ENCODE measurements at regions not wholly inside any gene's neighbourhood (a gene's known extent, or its start where the extent isn't known, plus 50 kb on each side); places are given as distances from the start of the nearest gene placed in this dataset.
"Not testable (repeated sequence)": the region's sequence is repeated elsewhere in the genome, so short reads cannot be mapped to it uniquely, and the experiment has no call there.

DNA sequence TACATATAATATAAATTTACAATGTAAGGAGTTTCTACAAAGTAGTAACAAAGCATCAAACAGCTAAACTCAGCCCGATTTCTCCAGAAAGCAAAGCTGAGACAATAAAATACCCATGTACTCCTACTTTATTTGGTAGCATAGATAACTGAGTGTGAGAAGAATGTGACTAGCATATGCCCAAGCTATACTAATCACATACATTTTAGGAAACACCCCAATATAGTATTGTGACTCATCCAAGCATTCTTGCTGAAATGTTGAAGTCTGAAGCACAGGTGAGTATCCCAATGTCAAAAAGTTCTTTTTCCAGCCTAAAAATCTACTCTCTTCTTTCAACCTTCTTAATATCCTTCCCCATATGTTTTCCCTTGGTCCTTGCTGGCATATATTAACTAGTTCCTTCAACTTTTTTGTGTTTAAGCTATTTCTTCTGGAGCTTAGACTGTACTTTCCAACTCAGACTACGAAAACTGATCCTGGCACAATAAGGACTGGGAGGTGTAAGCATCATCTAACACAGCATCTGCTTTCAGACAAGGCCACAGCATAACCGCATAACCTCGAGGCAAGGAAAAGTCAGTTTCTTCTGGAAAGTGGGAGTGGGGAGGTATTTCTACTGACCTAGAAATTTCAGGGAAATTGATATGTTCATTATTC lies 163.0 kb upstream of the RNPC3 start:
- DNase-seq (ENCODE audit: low read depth in 4 of 4, low spot score in 2 of 4), result no peak

- no peak for DNase-seq (ENCODE audit: low read depth in 4 of 4, low spot score in 2 of 4)
Measured at GRCh38 chr1:103353391-103353790, 172.1 kb upstream of the RNPC3 start.

DNA sequence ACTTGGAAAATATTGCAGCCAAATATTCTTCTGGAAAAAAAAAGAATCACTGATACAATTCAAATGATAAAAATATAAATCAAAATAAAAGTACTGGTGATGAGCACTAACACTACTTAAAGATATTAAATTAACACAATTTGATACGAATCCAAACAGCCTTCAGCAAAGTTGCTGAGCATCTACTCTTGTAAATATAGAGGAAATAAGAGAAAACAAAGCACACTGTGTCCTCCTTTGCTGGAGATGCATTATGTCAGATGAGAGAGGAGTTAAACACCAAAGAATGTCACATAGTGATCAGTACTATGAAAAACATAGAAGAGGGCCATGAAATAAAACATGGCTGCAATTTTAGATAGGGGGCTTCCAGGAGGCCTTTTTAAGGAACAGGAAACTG lies 177.4 kb upstream of the RNPC3 start:
- no peak for DNase-seq (ENCODE audit: low read depth in 4 of 4, low spot score in 2 of 4)

DNA sequence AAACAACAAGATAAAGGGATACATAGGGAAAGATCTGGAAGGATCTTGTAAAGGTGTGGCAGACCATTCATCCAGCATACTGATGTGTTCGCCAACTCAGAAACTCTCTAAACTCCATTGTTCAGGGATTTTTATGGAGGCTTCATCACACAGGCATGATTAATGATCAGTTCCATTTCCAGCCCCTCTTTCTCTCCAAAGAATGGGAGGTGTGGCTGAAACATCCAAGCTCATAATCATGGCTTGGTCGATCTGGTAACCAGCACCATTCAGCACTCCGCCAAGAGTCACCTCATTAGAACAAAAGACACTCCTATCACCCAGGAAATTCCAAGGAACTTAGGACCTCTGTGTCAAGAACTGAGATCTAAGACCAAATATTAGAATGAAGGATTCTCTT lies 180.6 kb upstream of the RNPC3 start:
- DNase-seq (ENCODE audit: low read depth in 4 of 4, low spot score in 2 of 4), result no peak

DNA sequence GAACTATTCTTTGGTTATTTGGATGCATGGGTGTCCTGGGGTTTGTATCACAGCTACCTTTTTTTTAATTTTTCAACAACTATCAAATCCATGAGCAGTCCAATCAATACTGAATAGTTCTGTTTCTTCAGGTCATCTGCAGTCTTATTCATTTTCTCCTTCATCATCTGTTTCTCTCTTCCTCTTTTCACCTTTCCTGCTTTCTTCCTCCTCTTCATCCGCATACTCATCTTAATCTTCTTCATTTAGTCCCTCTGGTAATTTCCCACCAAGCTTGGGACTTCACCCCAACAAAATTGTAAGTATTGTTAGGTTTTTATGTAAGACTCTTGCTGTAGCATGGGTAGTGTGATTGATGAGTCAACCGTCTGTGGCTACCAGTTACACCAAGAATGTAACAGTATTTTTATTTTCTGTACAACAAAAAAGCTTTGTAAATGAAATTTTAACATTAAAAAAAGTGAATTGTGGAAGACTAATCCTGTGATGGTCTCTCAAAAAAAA lies 184.1 kb upstream of the RNPC3 start:
- DNase-seq (ENCODE audit: low read depth in 4 of 4, low spot score in 2 of 4), result no peak

DNA sequence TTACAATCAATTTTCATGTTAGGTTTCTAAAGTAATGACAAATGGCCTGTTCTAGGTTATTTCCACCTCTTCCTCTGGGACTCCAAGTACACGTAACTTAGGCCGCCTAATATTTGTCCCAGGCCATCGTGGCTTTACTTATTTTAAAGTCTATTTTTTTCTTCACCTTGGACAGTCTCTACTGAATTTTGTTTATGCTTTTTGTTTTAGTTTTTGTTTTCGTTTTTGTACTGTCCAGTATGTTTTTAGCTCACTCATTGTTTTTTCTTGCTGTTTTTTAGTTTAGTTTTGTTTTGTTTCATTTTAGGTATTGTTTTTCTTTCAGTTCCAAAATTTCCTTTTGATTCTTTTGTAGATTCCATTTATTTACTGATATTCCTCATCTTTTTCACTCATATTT lies 187.7 kb upstream of the RNPC3 start:
- DNase-seq (ENCODE audit: low read depth in 4 of 4, low spot score in 2 of 4), result no peak

- no peak for DNase-seq (ENCODE audit: low read depth in 4 of 4, low spot score in 2 of 4)
Measured at GRCh38 chr1:103336408-103336807, 189.1 kb upstream of the RNPC3 start.

DNA sequence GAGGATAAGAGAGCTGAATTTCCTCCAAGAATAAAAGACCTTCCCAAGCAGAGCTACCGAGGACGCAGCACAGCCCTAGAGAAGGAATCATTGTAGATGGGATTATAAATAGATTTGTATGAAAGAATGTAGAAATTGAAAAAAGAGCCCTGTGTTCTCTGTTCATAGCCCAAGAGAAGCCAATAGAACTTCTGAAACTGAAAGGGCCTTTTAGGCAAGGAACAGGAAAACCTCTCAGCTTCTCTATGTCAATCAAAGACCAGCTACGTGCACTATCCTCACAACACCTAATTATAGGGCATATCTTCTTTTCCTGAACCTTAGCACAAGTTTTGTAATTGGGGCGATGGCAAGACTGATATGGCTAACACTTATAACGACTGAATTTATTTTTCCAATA lies 192.4 kb upstream of the RNPC3 start:
- DNase-seq (ENCODE audit: low read depth in 4 of 4, low spot score in 2 of 4), result no peak

DNA sequence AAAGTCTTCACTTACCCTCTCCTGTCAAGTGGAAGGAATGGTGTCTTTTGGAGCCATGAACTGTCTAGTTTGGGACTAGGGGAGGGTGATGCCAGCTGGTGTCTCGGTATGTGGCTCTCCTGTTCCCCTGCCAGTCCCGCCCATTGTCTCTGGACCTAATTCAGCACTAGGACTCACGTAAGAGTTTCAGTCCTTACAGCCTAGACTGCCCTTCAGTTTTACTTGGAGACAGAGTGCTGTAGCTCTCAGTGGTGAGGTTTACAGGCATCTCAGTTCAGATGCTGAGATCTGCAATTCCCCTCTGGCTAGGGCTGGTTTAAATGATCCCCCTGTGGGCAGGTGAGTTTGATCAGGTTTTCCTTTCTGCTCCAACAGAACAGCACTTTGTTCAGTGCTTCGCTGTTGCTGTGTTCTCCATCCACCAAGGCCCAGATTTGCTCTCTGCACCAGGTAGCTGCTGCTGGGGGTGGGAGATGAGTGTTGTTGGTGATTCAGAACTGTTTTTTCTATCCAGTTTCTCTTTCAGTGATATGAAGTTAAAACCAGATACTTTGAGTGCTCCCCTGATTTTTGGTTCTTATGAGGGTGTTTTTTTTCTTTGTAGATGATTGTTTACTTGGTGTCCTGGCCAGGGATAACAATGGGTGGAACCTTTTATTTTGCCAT lies 198.3 kb upstream of the RNPC3 start:
- no peak for DNase-seq (ENCODE audit: low read depth in 4 of 4, low spot score in 2 of 4)

DNA sequence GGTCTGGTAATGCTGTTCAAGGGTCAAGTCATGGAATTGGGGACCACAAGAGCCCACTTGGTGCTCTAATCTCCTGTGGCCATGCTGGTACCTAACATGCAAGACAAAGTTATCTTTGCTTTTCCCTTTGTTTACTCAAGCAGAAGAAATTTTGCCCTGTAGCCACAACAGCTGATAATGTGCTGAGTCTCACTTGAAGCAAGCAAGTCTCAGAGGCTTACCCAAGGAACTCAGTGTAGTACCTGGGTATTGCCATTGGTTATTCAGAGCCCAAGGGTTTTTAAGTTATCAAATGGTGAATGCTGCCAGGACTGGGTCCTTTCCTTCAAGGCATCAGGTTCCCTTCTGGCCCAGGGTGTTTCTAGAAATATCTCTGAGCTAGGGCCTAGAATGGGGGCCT lies 198.9 kb upstream of the RNPC3 start:
- no peak for DNase-seq (ENCODE audit: low read depth in 4 of 4, low spot score in 2 of 4)

GRCh38 chr1:103309786-103310185 lies 201.5 kb upstream of the COL11A1 start:
- no peak for DNase-seq (ENCODE audit: low read depth in 4 of 4, low spot score in 2 of 4)

DNA sequence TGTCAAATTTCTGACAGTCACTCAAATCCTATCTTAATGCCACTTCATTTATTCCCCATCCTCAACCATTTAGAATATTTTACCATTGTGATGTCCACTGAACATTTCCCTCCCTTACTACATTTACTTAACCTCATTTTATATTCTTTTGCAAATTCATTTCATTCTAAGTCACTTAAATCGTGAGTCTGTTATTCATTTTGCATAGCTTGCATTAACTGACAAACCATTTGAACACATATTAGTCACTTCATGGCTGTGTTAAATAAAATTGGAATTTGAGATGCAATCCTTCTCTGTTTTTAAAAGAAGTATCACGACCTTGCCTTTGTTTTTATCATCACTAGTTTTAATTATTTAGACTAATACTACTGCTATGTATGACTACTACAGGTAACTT lies 199.4 kb upstream of the COL11A1 start:
- DNase-seq (ENCODE audit: low read depth in 4 of 4, low spot score in 2 of 4), result no peak

DNA sequence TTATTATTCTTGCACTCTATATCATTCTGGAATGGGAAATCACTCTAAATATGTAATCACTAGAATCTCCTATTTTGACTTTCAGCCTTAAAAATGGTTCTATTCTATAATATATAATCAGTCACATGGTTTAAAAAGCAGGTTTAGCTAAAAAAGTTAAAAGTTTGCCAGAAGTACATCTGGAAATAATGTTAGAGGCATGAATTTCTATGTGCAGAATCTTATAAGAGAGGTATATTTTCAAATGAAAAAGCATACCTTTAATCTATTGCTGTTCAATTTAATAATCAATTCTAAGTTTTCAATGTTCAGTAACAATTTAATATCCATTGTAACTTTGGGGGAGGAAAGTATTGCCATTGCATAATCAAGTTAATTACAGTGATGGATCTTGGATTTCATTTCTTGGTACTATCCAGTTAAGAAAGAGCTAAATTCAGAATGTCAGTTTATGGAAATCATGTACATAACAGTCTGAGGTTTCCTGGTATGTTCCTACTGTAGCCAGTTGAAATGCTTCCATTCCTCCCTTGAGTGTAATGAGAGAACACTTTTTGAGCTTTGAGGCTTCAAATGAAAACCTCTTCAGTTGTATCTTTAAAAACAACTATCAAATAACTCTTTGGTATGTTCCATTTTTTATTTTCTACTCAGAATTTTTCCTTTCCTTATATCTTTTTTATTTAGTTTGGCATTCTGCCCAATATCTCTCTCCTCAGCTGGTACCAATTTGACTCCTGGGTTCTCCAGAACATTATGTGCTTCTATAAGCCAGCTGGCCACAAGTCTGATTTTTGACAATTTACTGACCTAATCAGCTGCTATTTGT lies 175.7 kb upstream of the COL11A1 start:
- DNase-seq (ENCODE audit: low read depth in 4 of 4, low spot score in 2 of 4), result no peak

DNA sequence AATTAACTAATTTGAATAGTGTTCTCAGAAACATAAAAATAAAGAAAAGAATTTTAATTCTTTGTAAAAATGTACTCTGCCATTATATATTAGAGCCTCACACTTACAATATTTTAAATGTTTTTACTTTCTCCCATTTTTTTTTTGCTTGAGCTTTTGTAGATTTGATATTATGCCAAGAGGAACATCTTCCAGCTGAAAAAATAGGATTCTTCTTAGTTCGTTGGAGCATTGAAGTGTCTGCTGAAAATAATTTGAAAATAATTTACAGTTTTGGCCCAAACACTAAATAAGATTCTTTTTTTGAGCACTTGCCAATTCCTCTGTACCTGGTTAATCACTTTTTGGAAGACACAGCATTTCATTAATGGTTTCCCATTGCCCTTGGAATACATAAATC lies 175.0 kb upstream of the COL11A1 start:
- DNase-seq (ENCODE audit: low read depth in 4 of 4, low spot score in 2 of 4), result no peak

DNA sequence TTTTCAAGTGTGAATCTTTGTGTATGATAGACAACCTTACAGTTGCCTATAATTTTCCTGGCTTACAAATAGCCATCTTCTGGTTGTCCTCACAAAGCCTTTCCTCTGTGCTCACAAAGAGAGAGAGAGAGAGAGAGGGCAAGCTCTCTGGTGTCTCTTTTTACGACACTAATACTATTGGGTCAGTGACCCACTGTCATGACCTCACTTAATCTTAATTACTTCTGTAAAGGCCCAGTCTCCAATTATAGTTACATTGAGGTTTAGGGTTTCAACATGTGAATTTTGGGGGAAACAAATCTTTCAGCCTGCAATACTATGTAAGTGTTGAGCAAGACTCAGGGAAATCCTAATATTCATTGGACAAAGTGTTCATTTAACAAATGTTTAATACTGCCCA lies 167.4 kb upstream of the COL11A1 start:
- no peak for DNase-seq (ENCODE audit: low read depth in 4 of 4, low spot score in 2 of 4)

- no peak for DNase-seq (ENCODE audit: low read depth in 4 of 4, low spot score in 2 of 4)
Measured at GRCh38 chr1:103274886-103275285, 166.6 kb upstream of the COL11A1 start.

DNA sequence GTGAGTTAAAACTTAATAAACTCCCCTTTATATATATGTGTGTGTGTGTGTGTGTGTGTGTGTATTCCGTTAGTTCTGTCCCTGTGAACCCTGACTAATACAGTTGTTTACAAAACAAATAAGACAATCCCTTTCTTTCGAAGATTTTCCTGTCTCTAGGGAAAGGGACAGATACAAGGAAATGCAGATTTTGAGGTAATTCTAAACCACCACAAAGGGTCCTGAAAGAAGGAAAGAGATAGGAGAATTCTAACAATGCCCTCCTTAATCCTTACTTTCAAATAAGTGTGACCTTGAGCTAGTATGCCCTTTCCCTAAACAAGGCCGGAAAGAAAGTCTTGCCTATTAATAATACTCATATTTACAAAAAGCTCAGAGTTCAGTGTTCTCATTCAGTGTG lies 164.8 kb upstream of the COL11A1 start:
- no peak for DNase-seq (ENCODE audit: low read depth in 4 of 4, low spot score in 2 of 4)

- DNase-seq (ENCODE audit: low read depth in 4 of 4, low spot score in 2 of 4), result not testable (repeated sequence)
Measured at GRCh38 chr1:103271471-103271870, 163.1 kb upstream of the COL11A1 start.

GRCh38 chr1:103267893-103268292 lies 159.6 kb upstream of the COL11A1 start:
- DNase-seq (ENCODE audit: low read depth in 4 of 4, low spot score in 2 of 4), result no peak

DNA sequence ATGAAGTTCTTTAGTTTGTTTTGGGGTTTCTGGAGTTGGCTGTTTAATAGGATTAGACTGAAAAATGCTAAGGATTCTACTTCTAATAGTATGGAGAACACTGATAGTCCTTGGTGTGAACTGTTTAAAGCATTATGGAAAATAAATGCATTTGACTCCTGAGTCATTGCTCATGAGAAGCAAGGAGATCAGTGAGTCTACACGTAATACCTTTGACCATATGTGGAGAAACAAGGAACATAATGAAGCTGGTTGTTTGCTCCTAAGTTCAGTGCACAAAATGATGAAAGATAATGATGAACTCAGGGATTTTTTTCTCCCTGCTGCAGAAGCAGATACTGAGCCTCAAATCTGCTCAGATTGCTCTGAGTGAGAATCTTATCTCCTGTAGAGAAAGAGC lies 158.9 kb upstream of the COL11A1 start:
- DNase-seq (ENCODE audit: low read depth in 4 of 4, low spot score in 2 of 4), result no peak

DNA sequence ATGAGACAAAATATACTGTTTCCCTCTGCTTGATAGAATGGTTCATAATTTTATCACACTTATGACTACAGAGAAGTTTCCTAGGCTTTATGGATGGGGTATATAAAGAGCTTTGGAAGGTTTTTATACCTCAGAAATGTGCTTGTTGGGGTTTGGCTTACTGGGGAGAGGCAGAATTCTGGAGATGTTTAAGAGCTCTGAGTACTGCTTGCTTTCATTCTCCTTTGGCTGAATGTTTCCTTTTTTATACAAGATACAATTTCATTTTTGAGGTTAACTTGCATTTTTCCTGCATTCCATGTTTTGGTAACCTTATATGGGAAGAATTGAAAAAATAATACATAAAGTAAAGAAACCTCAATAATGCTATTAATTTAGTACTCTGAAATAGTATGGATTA lies 157.7 kb upstream of the COL11A1 start:
- DNase-seq (ENCODE audit: low read depth in 4 of 4, low spot score in 2 of 4), result no peak

GRCh38 chr1:103265551-103265950 lies 157.2 kb upstream of the COL11A1 start:
- no peak for DNase-seq (ENCODE audit: low read depth in 4 of 4, low spot score in 2 of 4)
